CD4-positive, CD25-positive, alpha-beta regulatory T cell (primary cell): ENCODE measurements at regions not wholly inside any gene's neighbourhood (a gene's known extent, or its start where the extent isn't known, plus 50 kb on each side); places are given as distances from the start of the nearest gene placed in this dataset.

Experiments used
- ATAC-seq, 2 donors: fragments of 150-1000 bp; cut with Tn5 transposase; one replicate each; pipeline ENCODE4 v1.10.0; 2021; ENCODE audit warnings: low read depth in 2 of 2, moderate number of reproducible peaks in 2 of 2, moderate library complexity in 1 of 2
- DNase-seq, 3 donors: peaks; one replicate each; pipeline versions ENCODE4 v3.0.0 to v3.0.0-alpha.2; 2012 to 2022; ENCODE audit warnings: mixed read lengths in 1 of 3
- H3K27ac ChIP-seq: one replicate; pipeline ENCODE4 v1.7.0; 2013; ENCODE audit warnings: mild to moderate bottlenecking, low read length; ENCODE audit not compliant: insufficient read depth, poor library complexity, severe bottlenecking
- H3K27me3 ChIP-seq: one replicate; pipeline ENCODE4 v1.7.0; 2013; ENCODE audit warnings: low read length; ENCODE audit not compliant: control insufficient read depth, insufficient read depth
- H3K36me3 ChIP-seq: one replicate; pipeline ENCODE4 v1.7.0; 2013; ENCODE audit warnings: mild to moderate bottlenecking, low read length, moderate library complexity; ENCODE audit not compliant: control insufficient read depth, insufficient read depth
- H3K4me1 ChIP-seq: 2 replicates; pipeline ENCODE4 v1.7.0; 2013; ENCODE audit warnings: mild to moderate bottlenecking, low read length; ENCODE audit not compliant: insufficient read depth, control insufficient read depth, poor library complexity, severe bottlenecking
- H3K4me3 ChIP-seq: one replicate; pipeline ENCODE4 v1.7.0; 2013; ENCODE audit warnings: low read depth, mild to moderate bottlenecking, low read length, moderate library complexity
- H3K9me3 ChIP-seq, 2 experiments: 1 replicate in 1 of 2; 2 replicates in 1 of 2; pipeline ENCODE4 v1.7.0; 2013; ENCODE audit warnings: low read length in 2 of 2, mild to moderate bottlenecking in 1 of 2, moderate library complexity in 1 of 2; ENCODE audit not compliant: control insufficient read depth in 2 of 2
- H3K27ac Mint-ChIP-seq, 3 donors: one replicate each; pipeline ENCODE4 v1.8.0; 2020 to 2022; ENCODE audit warnings: mild to moderate bottlenecking in 3 of 3, mixed read lengths in 3 of 3, moderate library complexity in 2 of 3
- H3K27me3 Mint-ChIP-seq: one replicate; pipeline ENCODE4 v1.8.0; 2022; ENCODE audit warnings: mild to moderate bottlenecking, mixed read lengths
- H3K36me3 Mint-ChIP-seq: one replicate; pipeline ENCODE4 v1.8.0; 2020; ENCODE audit warnings: mixed read lengths
- H3K4me1 Mint-ChIP-seq, 4 donors: one replicate each; pipeline ENCODE4 v1.8.0; 2020 to 2022; ENCODE audit warnings: mixed read lengths in 4 of 4, mild to moderate bottlenecking in 1 of 4
- H3K4me3 Mint-ChIP-seq, 4 donors: one replicate each; pipeline ENCODE4 v1.8.0; 2020 to 2022; ENCODE audit warnings: mild to moderate bottlenecking in 4 of 4, mixed read lengths in 4 of 4, moderate library complexity in 3 of 4
- H3K9me3 Mint-ChIP-seq, 7 donors: one replicate each; pipeline ENCODE4 v1.8.0; 2020 to 2022; ENCODE audit warnings: mixed read lengths in 7 of 7, mild to moderate bottlenecking in 3 of 7, moderate library complexity in 2 of 7

- no peak for DNase-seq
- Mint-ChIP-seq H3K27ac (no peak overlapping the region), H3K4me3 (no peak overlapping the region), H3K36me3 (no peaks in the 10 kb centered on the region), H3K4me1 (no peaks in the 10 kb centered on the region), H3K9me3 (peaks cover 0 to 5% (median 0%) of the 10 kb centered on the region in 7 donors), H3K27me3 (no peaks in the 10 kb centered on the region)
- Histone ChIP-seq H3K9me3 (no peaks in the 10 kb centered on the region), H3K4me3 (no peak overlapping the region), H3K4me1 (no peaks in the 10 kb centered on the region), H3K27ac (no peak overlapping the region), H3K36me3 (no peaks in the 10 kb centered on the region), H3K27me3 (no peaks in the 10 kb centered on the region)
- no peak for ATAC-seq
Observed at GRCh38 chr1:82195245-82195644, 394.5 kb downstream of the ADGRL2 start.

- no peak overlapping the region for H3K27ac ChIP-seq
- no peak overlapping the region for H3K4me3 ChIP-seq
- H3K4me3 Mint-ChIP-seq, result no peak overlapping the region
- H3K9me3 Mint-ChIP-seq, result peaks cover 0 to 13% (median 1%) of the 10 kb centered on the region in 7 donors
- no peak overlapping the region for H3K27ac Mint-ChIP-seq
- no peaks in the 10 kb centered on the region for H3K4me1 ChIP-seq
- no peak for DNase-seq
- H3K27me3 ChIP-seq, result no peaks in the 10 kb centered on the region
- no peaks in the 10 kb centered on the region for H3K4me1 Mint-ChIP-seq
- no peaks in the 10 kb centered on the region for H3K27me3 Mint-ChIP-seq
- ATAC-seq, result no peak
- H3K9me3 ChIP-seq, result no peaks in the 10 kb centered on the region
- H3K36me3 Mint-ChIP-seq, result no peaks in the 10 kb centered on the region
- H3K36me3 ChIP-seq, result no peaks in the 10 kb centered on the region
Observed at GRCh38 chr1:82185084-82185483, 384.4 kb downstream of the ADGRL2 start.

GRCh38 chr1:82181846-82182245 is 381.1 kb downstream of the ADGRL2 start:
- no peak for ATAC-seq
- Mint-ChIP-seq H3K4me1 (no peaks in the 10 kb centered on the region), H3K4me3 (no peak overlapping the region)

GRCh38 chr1:82179131-82179530 is 378.4 kb downstream of the ADGRL2 start:
- H3K4me1 Mint-ChIP-seq, result no peaks in the 10 kb centered on the region
- H3K27me3 Mint-ChIP-seq, result no peaks in the 10 kb centered on the region
- no peak overlapping the region for H3K4me3 Mint-ChIP-seq
- DNase-seq (no peak), ATAC-seq (no peak)
- H3K27me3 ChIP-seq, result no peaks in the 10 kb centered on the region
- no peaks in the 10 kb centered on the region for H3K9me3 ChIP-seq
- H3K4me3 ChIP-seq, result no peak overlapping the region
- H3K36me3 Mint-ChIP-seq, result no peaks in the 10 kb centered on the region
- no peaks in the 10 kb centered on the region for H3K36me3 ChIP-seq
- H3K4me1 ChIP-seq, result no peaks in the 10 kb centered on the region
- no peak overlapping the region for H3K27ac ChIP-seq
- H3K27ac Mint-ChIP-seq, result no peak overlapping the region
- peaks cover 0 to 9% (median 3%) of the 10 kb centered on the region in 7 donors for H3K9me3 Mint-ChIP-seq

More at GRCh38 chr1:82181846-82182245, 381.1 kb downstream of the ADGRL2 start:
- H3K9me3 Mint-ChIP-seq, result peaks cover 0 to 9% (median 2%) of the 10 kb centered on the region in 7 donors
- Histone ChIP-seq H3K9me3 (no peaks in the 10 kb centered on the region), H3K27me3 (no peaks in the 10 kb centered on the region), H3K4me1 (no peaks in the 10 kb centered on the region), H3K27ac (no peak overlapping the region), H3K36me3 (no peaks in the 10 kb centered on the region), H3K4me3 (no peak overlapping the region)
- no peaks in the 10 kb centered on the region for H3K27me3 Mint-ChIP-seq
- no peaks in the 10 kb centered on the region for H3K36me3 Mint-ChIP-seq
- DNase-seq, result no peak
- no peak overlapping the region for H3K27ac Mint-ChIP-seq

- ATAC-seq (no peak), DNase-seq (no peak)
- Mint-ChIP-seq H3K4me1 (no peaks in the 10 kb centered on the region), H3K9me3 (peaks cover under 1 to 9% (median 3%) of the 10 kb centered on the region in 7 donors), H3K4me3 (no peak overlapping the region), H3K27me3 (no peaks in the 10 kb centered on the region), H3K27ac (no peak overlapping the region), H3K36me3 (no peaks in the 10 kb centered on the region)
- no peaks in the 10 kb centered on the region for H3K36me3 ChIP-seq
- H3K9me3 ChIP-seq, result no peaks in the 10 kb centered on the region
- H3K27me3 ChIP-seq, result no peaks in the 10 kb centered on the region
- no peaks in the 10 kb centered on the region for H3K4me1 ChIP-seq
- H3K27ac ChIP-seq, result no peak overlapping the region
- H3K4me3 ChIP-seq, result no peak overlapping the region
Observed at GRCh38 chr1:82177192-82177591, 376.5 kb downstream of the ADGRL2 start.

GRCh38 chr1:82171955-82172354 is 371.2 kb downstream of the ADGRL2 start:
- Mint-ChIP-seq H3K27ac (no peak overlapping the region), H3K4me3 (no peak overlapping the region), H3K9me3 (peaks cover 0 to 12% (median 3%) of the 10 kb centered on the region in 7 donors), H3K27me3 (no peaks in the 10 kb centered on the region), H3K36me3 (no peaks in the 10 kb centered on the region), H3K4me1 (no peaks in the 10 kb centered on the region)
- no peaks in the 10 kb centered on the region for H3K27me3 ChIP-seq
- no peaks in the 10 kb centered on the region for H3K9me3 ChIP-seq
- H3K27ac ChIP-seq, result no peak overlapping the region
- no peaks in the 10 kb centered on the region for H3K4me1 ChIP-seq
- DNase-seq (no peak), ATAC-seq (no peak)
- H3K36me3 ChIP-seq, result no peaks in the 10 kb centered on the region
- no peak overlapping the region for H3K4me3 ChIP-seq

- H3K9me3 Mint-ChIP-seq, result peaks cover 0 to 10% (median 4%) of the 10 kb centered on the region in 7 donors
- H3K36me3 Mint-ChIP-seq, result no peaks in the 10 kb centered on the region
- no peak overlapping the region for H3K27ac ChIP-seq
- no peaks in the 10 kb centered on the region for H3K9me3 ChIP-seq
- DNase-seq (no peak), ATAC-seq (no peak)
- H3K4me1 Mint-ChIP-seq, result no peaks in the 10 kb centered on the region
- H3K27me3 ChIP-seq, result no peaks in the 10 kb centered on the region
- H3K4me3 ChIP-seq, result no peak overlapping the region
- no peaks in the 10 kb centered on the region for H3K27me3 Mint-ChIP-seq
- no peak overlapping the region for H3K27ac Mint-ChIP-seq
- H3K4me1 ChIP-seq, result no peaks in the 10 kb centered on the region
- H3K36me3 ChIP-seq, result no peaks in the 10 kb centered on the region
- H3K4me3 Mint-ChIP-seq, result no peak overlapping the region
Observed at GRCh38 chr1:82168482-82168881, 367.7 kb downstream of the ADGRL2 start.

- no peak overlapping the region for H3K4me3 Mint-ChIP-seq
- H3K9me3 ChIP-seq, result no peaks in the 10 kb centered on the region
- H3K27ac Mint-ChIP-seq, result no peak overlapping the region
- peaks cover 0 to 14% (median 4%) of the 10 kb centered on the region in 7 donors for H3K9me3 Mint-ChIP-seq
- H3K27me3 Mint-ChIP-seq, result no peaks in the 10 kb centered on the region
- DNase-seq (no peak), ATAC-seq (no peak)
- H3K27me3 ChIP-seq, result no peaks in the 10 kb centered on the region
- no peaks in the 10 kb centered on the region for H3K36me3 ChIP-seq
- H3K4me1 Mint-ChIP-seq, result peaks cover 0 to 6% (median 0%) of the 10 kb centered on the region in 4 donors
- no peak overlapping the region for H3K27ac ChIP-seq
- no peak overlapping the region for H3K4me3 ChIP-seq
- H3K36me3 Mint-ChIP-seq, result no peaks in the 10 kb centered on the region
- no peaks in the 10 kb centered on the region for H3K4me1 ChIP-seq
Observed at GRCh38 chr1:82165304-82165703, 364.6 kb downstream of the ADGRL2 start.
